WTC11 (cell line): ENCODE measurements at regions not wholly inside any gene's neighbourhood (a gene's known extent, or its start where the extent isn't known, plus 50 kb on each side); places are given as distances from the start of the nearest gene placed in this dataset.
"Not testable (repeated sequence)": the region's sequence is repeated elsewhere in the genome, so short reads cannot be mapped to it uniquely, and the experiment has no call there.

Experiments
- ATAC-seq: fragments of 200-7000 bp; cut with Tn5 transposase; 2 replicates; pipeline ENCODE4 v1.10.0; 2021; ENCODE audit warnings: mild to moderate bottlenecking, moderate library complexity
- CTCF ChIA-PET: fragments of 300-600 bp; sonication (Branson Sonifier 250); formaldehyde crosslinking; loops from one replicate; lab custom pipeline; 2021; ENCODE audit warnings: antibody characterized with exemption; lab: Charles Lee
- POLR2A ChIA-PET: fragments of 350-600 bp; sonication (Branson Sonifier 250); formaldehyde crosslinking; loops from one replicate; lab custom pipeline; 2021; ENCODE audit warnings: antibody characterized with exemption; lab: Charles Lee
- DNase-seq: peaks from one replicate; pipeline ENCODE4 v3.0.0; 2021; ENCODE audit warnings: low spot score
- H3K27ac Mint-ChIP-seq: 2 replicates; pipeline ENCODE4 v1.8.0; 2021; ENCODE audit warnings: mixed read lengths
- H3K27me3 Mint-ChIP-seq: 2 replicates; pipeline ENCODE4 v1.8.0; 2021; ENCODE audit warnings: low read depth, mild to moderate bottlenecking, moderate library complexity, mixed read lengths
- H3K36me3 Mint-ChIP-seq: 2 replicates; pipeline ENCODE4 v1.8.0; 2021; ENCODE audit warnings: mixed read lengths
- H3K4me1 Mint-ChIP-seq: 2 replicates; pipeline ENCODE4 v1.8.0; 2022; ENCODE audit warnings: mixed read lengths
- H3K4me3 Mint-ChIP-seq: 2 replicates; pipeline ENCODE4 v1.8.0; 2021; ENCODE audit warnings: mild to moderate bottlenecking, moderate library complexity, mixed read lengths
- H3K9me3 Mint-ChIP-seq: 2 replicates; pipeline ENCODE4 v1.8.0; 2021; ENCODE audit warnings: mixed read lengths
- CBFB ChIP-seq: sonication (generic); formaldehyde crosslinking; IDR thresholded peaks from 2 replicates; pipeline ENCODE4 v1.8.1; 2022; ENCODE audit warnings: mild to moderate bottlenecking, low read depth, missing genetic modification reagents
- CDX4 ChIP-seq: fragments of 250-450 bp; sonication (Bioruptor Pico); IDR thresholded peaks from 2 replicates; pipeline ENCODE4 v1.9.0; 2021; ENCODE audit warnings: moderate library complexity, mild to moderate bottlenecking, inconsistent platforms, borderline replicate concordance
- E2F4 ChIP-seq: sonication (generic); formaldehyde crosslinking; IDR thresholded peaks from 2 replicates; pipeline ENCODE4 v1.8.1; 2022; ENCODE audit warnings: low read depth, mild to moderate bottlenecking, moderate library complexity, missing genetic modification reagents, borderline replicate concordance
- EMX1 ChIP-seq: fragments of 250-450 bp; sonication (Bioruptor Pico); IDR thresholded peaks from 2 replicates; pipeline ENCODE4 v1.8.0; 2021; ENCODE audit warnings: mild to moderate bottlenecking
- FOXJ3 ChIP-seq: sonication (generic); formaldehyde crosslinking; IDR thresholded peaks from 2 replicates; pipeline ENCODE4 v1.9.0; 2021; ENCODE audit warnings: missing genetic modification reagents, mild to moderate bottlenecking, borderline replicate concordance
- KAT7 ChIP-seq: sonication (generic); formaldehyde crosslinking; IDR thresholded peaks from 2 replicates; pipeline ENCODE4 v1.8.1; 2023; ENCODE audit warnings: missing genetic modification reagents, mild to moderate bottlenecking, borderline replicate concordance
- MYBL2 ChIP-seq: sonication (generic); formaldehyde crosslinking; IDR thresholded peaks from 2 replicates; pipeline ENCODE4 v1.8.1; 2023; ENCODE audit warnings: mild to moderate bottlenecking, moderate library complexity, missing genetic modification reagents
- PRRX2 ChIP-seq: fragments of 250-450 bp; sonication (Bioruptor Pico); IDR thresholded peaks from 2 replicates; pipeline ENCODE4 v1.8.0; 2021; ENCODE audit warnings: mild to moderate bottlenecking
- RORB ChIP-seq: fragments of 250-450 bp; sonication (Bioruptor Pico); IDR thresholded peaks from 2 replicates; pipeline ENCODE4 v1.9.0; 2021; ENCODE audit warnings: mild to moderate bottlenecking
- SMAD3 ChIP-seq: sonication (generic); formaldehyde crosslinking; IDR thresholded peaks from 2 replicates; pipeline ENCODE4 v1.8.0; 2022; ENCODE audit warnings: missing genetic modification reagents, mild to moderate bottlenecking, borderline replicate concordance
- TEAD1 ChIP-seq: sonication (generic); formaldehyde crosslinking; IDR thresholded peaks from 2 replicates; pipeline ENCODE4 v1.8.0; 2022; ENCODE audit warnings: mild to moderate bottlenecking, missing genetic modification reagents
- USF1 ChIP-seq: sonication (generic); formaldehyde crosslinking; IDR thresholded peaks from 2 replicates; pipeline ENCODE4 v1.8.0; 2022; ENCODE audit warnings: mild to moderate bottlenecking, missing genetic modification reagents
- ZNF423 ChIP-seq: fragments of 250-450 bp; sonication (Bioruptor Pico); IDR thresholded peaks from 2 replicates; pipeline ENCODE4 v2.1.2; 2022; ENCODE audit warnings: mild to moderate bottlenecking, moderate library complexity
- ZNF532 ChIP-seq: fragments of 250-450 bp; sonication (Bioruptor Pico); IDR thresholded peaks from 2 replicates; pipeline ENCODE4 v1.9.0; 2021; ENCODE audit warnings: mild to moderate bottlenecking, borderline replicate concordance
- TF ChIP-seq, protein P1 (sequence below): fragments of 250-450 bp; sonication (Bioruptor Pico); IDR thresholded peaks from 2 replicates; pipeline ENCODE4 v1.9.0; 2021; ENCODE audit warnings: mild to moderate bottlenecking
- TF ChIP-seq, protein P2 (sequence below): sonication (generic); formaldehyde crosslinking; IDR thresholded peaks from 2 replicates; pipeline ENCODE4 v1.8.0; 2022; ENCODE audit warnings: mild to moderate bottlenecking, missing genetic modification reagents
- TF ChIP-seq, protein P3 (sequence below): sonication (generic); formaldehyde crosslinking; IDR thresholded peaks from 2 replicates; pipeline ENCODE4 v1.8.1; 2022; ENCODE audit warnings: missing genetic modification reagents, borderline replicate concordance
- TF ChIP-seq, protein P4 (sequence below): sonication (generic); formaldehyde crosslinking; IDR thresholded peaks from 2 replicates; pipeline ENCODE4 v1.8.0; 2022; ENCODE audit warnings: mild to moderate bottlenecking, missing genetic modification reagents
- TF ChIP-seq, protein P5 (sequence below): sonication (generic); formaldehyde crosslinking; IDR thresholded peaks from 2 replicates; pipeline ENCODE4 v1.8.1; 2022; ENCODE audit warnings: mild to moderate bottlenecking, missing genetic modification reagents, moderate library complexity, borderline replicate concordance

GRCh38 chr6:4224067-4224978 lies 88.9 kb upstream of the ECI2 start (continued):
- TF ChIP-seq ZNF532 (CRISPR knock-in tag) (no peak), SMAD3 (CRISPR knock-in tag) (no peak), CDX4 (CRISPR knock-in tag) (no peak), KAT7 (no peak)
- TF ChIP-seq, protein P1, sequence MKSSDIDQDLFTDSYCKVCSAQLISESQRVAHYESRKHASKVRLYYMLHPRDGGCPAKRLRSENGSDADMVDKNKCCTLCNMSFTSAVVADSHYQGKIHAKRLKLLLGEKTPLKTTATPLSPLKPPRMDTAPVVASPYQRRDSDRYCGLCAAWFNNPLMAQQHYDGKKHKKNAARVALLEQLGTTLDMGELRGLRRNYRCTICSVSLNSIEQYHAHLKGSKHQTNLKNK (CRISPR knock-in tag), result no peak
- TF ChIP-seq, protein P2, sequence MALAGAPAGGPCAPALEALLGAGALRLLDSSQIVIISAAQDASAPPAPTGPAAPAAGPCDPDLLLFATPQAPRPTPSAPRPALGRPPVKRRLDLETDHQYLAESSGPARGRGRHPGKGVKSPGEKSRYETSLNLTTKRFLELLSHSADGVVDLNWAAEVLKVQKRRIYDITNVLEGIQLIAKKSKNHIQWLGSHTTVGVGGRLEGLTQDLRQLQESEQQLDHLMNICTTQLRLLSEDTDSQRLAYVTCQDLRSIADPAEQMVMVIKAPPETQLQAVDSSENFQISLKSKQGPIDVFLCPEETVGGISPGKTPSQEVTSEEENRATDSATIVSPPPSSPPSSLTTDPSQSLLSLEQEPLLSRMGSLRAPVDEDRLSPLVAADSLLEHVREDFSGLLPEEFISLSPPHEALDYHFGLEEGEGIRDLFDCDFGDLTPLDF (CRISPR knock-in tag), result no peak
- TF ChIP-seq, protein P3, sequence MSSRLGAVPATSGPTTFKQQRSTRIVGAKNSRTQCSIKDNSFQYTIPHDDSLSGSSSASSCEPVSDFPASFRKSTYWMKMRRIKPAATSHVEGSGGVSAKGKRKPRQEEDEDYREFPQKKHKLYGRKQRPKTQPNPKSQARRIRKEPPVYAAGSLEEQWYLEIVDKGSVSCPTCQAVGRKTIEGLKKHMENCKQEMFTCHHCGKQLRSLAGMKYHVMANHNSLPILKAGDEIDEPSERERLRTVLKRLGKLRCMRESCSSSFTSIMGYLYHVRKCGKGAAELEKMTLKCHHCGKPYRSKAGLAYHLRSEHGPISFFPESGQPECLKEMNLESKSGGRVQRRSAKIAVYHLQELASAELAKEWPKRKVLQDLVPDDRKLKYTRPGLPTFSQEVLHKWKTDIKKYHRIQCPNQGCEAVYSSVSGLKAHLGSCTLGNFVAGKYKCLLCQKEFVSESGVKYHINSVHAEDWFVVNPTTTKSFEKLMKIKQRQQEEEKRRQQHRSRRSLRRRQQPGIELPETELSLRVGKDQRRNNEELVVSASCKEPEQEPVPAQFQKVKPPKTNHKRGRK (CRISPR knock-in tag), result no peak
- TF ChIP-seq, protein P4, sequence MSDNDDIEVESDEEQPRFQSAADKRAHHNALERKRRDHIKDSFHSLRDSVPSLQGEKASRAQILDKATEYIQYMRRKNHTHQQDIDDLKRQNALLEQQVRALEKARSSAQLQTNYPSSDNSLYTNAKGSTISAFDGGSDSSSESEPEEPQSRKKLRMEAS (CRISPR knock-in tag), result no peak

DNA sequence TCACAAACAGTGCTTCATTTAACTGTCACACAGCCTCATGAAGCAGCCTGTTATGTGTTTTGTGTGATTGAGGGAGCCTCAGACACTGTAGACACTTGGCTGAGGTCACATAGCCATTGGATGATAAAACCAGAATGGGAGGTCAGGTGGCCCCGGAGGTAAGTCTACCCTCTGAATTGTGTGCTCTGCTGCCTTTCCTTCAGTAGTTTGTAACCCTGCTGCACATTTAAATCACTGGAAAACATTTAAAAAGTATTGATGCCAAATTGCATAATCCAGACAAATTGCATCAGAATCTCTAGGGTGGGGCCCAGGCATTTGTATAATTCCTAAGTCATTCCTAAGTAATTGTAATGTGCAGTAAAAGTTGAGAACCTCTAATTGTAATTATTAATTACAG lies 85.2 kb upstream of the ECI2 start:
- Mint-ChIP-seq H3K36me3 (peaks cover 12% of the 10 kb centered on the region), H3K9me3 (peaks cover 55% of the 10 kb centered on the region), H3K27me3 (peaks cover 5% of the 10 kb centered on the region), H3K4me3 (no peak overlapping the region), H3K4me1 (peaks cover 13% of the 10 kb centered on the region), H3K27ac (no peak overlapping the region)
- no peak for TF ChIP-seq MYBL2 (CRISPR knock-in tag)
- no peak for TF ChIP-seq RORB (CRISPR knock-in tag)
- TF ChIP-seq, protein P1 (CRISPR knock-in tag), result no peak
- no peak for TF ChIP-seq ZNF423
- no peak for TF ChIP-seq SMAD3 (CRISPR knock-in tag)
- TF ChIP-seq USF1, result no peak
- TF ChIP-seq, protein P5, sequence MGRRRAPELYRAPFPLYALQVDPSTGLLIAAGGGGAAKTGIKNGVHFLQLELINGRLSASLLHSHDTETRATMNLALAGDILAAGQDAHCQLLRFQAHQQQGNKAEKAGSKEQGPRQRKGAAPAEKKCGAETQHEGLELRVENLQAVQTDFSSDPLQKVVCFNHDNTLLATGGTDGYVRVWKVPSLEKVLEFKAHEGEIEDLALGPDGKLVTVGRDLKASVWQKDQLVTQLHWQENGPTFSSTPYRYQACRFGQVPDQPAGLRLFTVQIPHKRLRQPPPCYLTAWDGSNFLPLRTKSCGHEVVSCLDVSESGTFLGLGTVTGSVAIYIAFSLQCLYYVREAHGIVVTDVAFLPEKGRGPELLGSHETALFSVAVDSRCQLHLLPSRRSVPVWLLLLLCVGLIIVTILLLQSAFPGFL, result no peak
- no peak for TF ChIP-seq FOXJ3 (CRISPR knock-in tag)
- TF ChIP-seq E2F4 (CRISPR knock-in tag), result no peak
- TF ChIP-seq PRRX2 (CRISPR knock-in tag), result no peak
- TF ChIP-seq CBFB (CRISPR knock-in tag), result no peak
- no peak for TF ChIP-seq TEAD1 (CRISPR knock-in tag)
- no peak for TF ChIP-seq EMX1
- DNase-seq (no peak), ATAC-seq (no peak)
- CTCF ChIA-PET, result no interaction called here
- POLR2A ChIA-PET, result no interaction called here

GRCh38 chr6:4218619-4219317 lies 83.4 kb upstream of the ECI2 start:
- H3K27ac Mint-ChIP-seq, DNase-seq, POLR2A ChIA-PET, ATAC-seq, CTCF ChIA-PET: not testable (repeated sequence)
- Mint-ChIP-seq H3K36me3 (peaks cover 27% of the 10 kb centered on the region), H3K27me3 (peaks cover 11% of the 10 kb centered on the region), H3K9me3 (peaks cover 66% of the 10 kb centered on the region), H3K4me1 (peaks cover 13% of the 10 kb centered on the region), H3K4me3 (0 out of 2 replicates have a peak overlapping the region, but pooled peaks have one; percentile 1)
